ENCODE measurements at regions not wholly inside any gene's neighbourhood (a gene's known extent, or its start where the extent isn't known, plus 50 kb on each side); places are given as distances from the start of the nearest gene placed in this dataset.
"Not testable (repeated sequence)": the region's sequence is repeated elsewhere in the genome, so short reads cannot be mapped to it uniquely, and the experiment has no call there.

- no peak overlapping the region for H3K27ac Mint-ChIP-seq
- H3K4me3 Mint-ChIP-seq, result no peak overlapping the region
- ChIA-PET CTCF (no interaction called here), POLR2A (no interaction called here)
- H3K36me3 Mint-ChIP-seq, result peaks cover 4% of the 10 kb centered on the region
- intact Hi-C loops (cut with micrococcal nuclease), result no loop called here
- H3K4me1 Mint-ChIP-seq (ENCODE audit: low read depth), result no peaks in the 10 kb centered on the region
- DNase-seq, result no peak
- H3K27me3 Mint-ChIP-seq, result no peaks in the 10 kb centered on the region
- peaks cover 7% of the 10 kb centered on the region for H3K9me3 Mint-ChIP-seq
Measured at GRCh38 chr5:56389261-56389660, 156.1 kb upstream of the ANKRD55 start.

- no peak overlapping the region for H3K4me3 Mint-ChIP-seq
- peaks cover 3% of the 10 kb centered on the region for H3K9me3 Mint-ChIP-seq
- no peaks in the 10 kb centered on the region for H3K4me1 Mint-ChIP-seq (ENCODE audit: low read depth)
- POLR2A ChIA-PET, result no interaction called here
- no peak for DNase-seq
- intact Hi-C loops (cut with micrococcal nuclease), result no loop called here
- no peak overlapping the region for H3K27ac Mint-ChIP-seq
- CTCF ChIA-PET, result no interaction called here
- no peaks in the 10 kb centered on the region for H3K27me3 Mint-ChIP-seq
- H3K36me3 Mint-ChIP-seq, result no peaks in the 10 kb centered on the region
Measured at GRCh38 chr5:56388229-56388985, 155.3 kb upstream of the ANKRD55 start.

- CTCF ChIA-PET, result no interaction called here
- H3K27ac Mint-ChIP-seq, result no peak overlapping the region
Measured at GRCh38 chr5:56386046-56386445, 152.9 kb upstream of the ANKRD55 start.

GRCh38 chr5:56384186-56384585 is 151.1 kb upstream of the ANKRD55 start:
- H3K36me3 Mint-ChIP-seq, result no peaks in the 10 kb centered on the region
- CTCF ChIA-PET, result interaction anchor here (0.7 kb wide), 1 partner anchor 114 kb away, joined by 3 read pairs; no protein-coding TSS in a partner anchor
- POLR2A ChIA-PET, result no interaction called here
- H3K27me3 Mint-ChIP-seq, result no peaks in the 10 kb centered on the region
- no peaks in the 10 kb centered on the region for H3K4me1 Mint-ChIP-seq (ENCODE audit: low read depth)
- H3K27ac Mint-ChIP-seq, result no peak overlapping the region
- no peaks in the 10 kb centered on the region for H3K9me3 Mint-ChIP-seq
- H3K4me3 Mint-ChIP-seq, result no peak overlapping the region
- no peak for DNase-seq
- intact Hi-C loops (cut with micrococcal nuclease), result no loop called here

More at GRCh38 chr5:56386046-56386445, 152.9 kb upstream of the ANKRD55 start:
- H3K36me3 Mint-ChIP-seq, result no peaks in the 10 kb centered on the region
- no peaks in the 10 kb centered on the region for H3K9me3 Mint-ChIP-seq
- no peaks in the 10 kb centered on the region for H3K27me3 Mint-ChIP-seq
- intact Hi-C loops (cut with micrococcal nuclease), result no loop called here
- H3K4me1 Mint-ChIP-seq (ENCODE audit: low read depth), result no peaks in the 10 kb centered on the region
- no peak for DNase-seq
- no peak overlapping the region for H3K4me3 Mint-ChIP-seq
- POLR2A ChIA-PET, result no interaction called here

- Mint-ChIP-seq H3K36me3 (no peaks in the 10 kb centered on the region), H3K4me1 (ENCODE audit: low read depth) (no peaks in the 10 kb centered on the region), H3K9me3 (no peaks in the 10 kb centered on the region), H3K27ac (no peak overlapping the region), H3K4me3 (no peak overlapping the region), H3K27me3 (no peaks in the 10 kb centered on the region)
- intact Hi-C loops (cut with micrococcal nuclease), result no loop called here
- DNase-seq, result no peak
- ChIA-PET POLR2A (no interaction called here), CTCF (no interaction called here)
Measured at GRCh38 chr5:56383761-56384160, 150.6 kb upstream of the ANKRD55 start.

- Mint-ChIP-seq H3K36me3 (no peaks in the 10 kb centered on the region), H3K9me3 (no peaks in the 10 kb centered on the region), H3K27me3 (no peaks in the 10 kb centered on the region), H3K4me1 (ENCODE audit: low read depth) (no peaks in the 10 kb centered on the region), H3K4me3 (no peak overlapping the region), H3K27ac (no peak overlapping the region)
- ChIA-PET POLR2A (no interaction called here), CTCF (no interaction called here)
- DNase-seq, result no peak
- intact Hi-C loops (cut with micrococcal nuclease), result no loop called here
Measured at GRCh38 chr5:56382896-56383295, 149.8 kb upstream of the ANKRD55 start.

- Mint-ChIP-seq H3K27me3 (no peaks in the 10 kb centered on the region), H3K27ac (no peak overlapping the region), H3K9me3 (peaks cover 2% of the 10 kb centered on the region), H3K36me3 (peaks cover 1% of the 10 kb centered on the region), H3K4me3 (no peak overlapping the region), H3K4me1 (ENCODE audit: low read depth) (no peaks in the 10 kb centered on the region)
- ChIA-PET POLR2A (no interaction called here), CTCF (no interaction called here)
- intact Hi-C loops (cut with micrococcal nuclease), result no loop called here
- DNase-seq, result no peak
Measured at GRCh38 chr5:56377573-56377972, 144.4 kb upstream of the ANKRD55 start.

GRCh38 chr5:56376128-56376527 is 143.0 kb upstream of the ANKRD55 start:
- POLR2A ChIA-PET, result interaction anchor here (0.5 kb wide), 1 partner anchor 902 kb away, joined by 3 read pairs; no protein-coding TSS in a partner anchor
- DNase-seq, result no peak
- Mint-ChIP-seq H3K27ac (no peak overlapping the region), H3K27me3 (no peaks in the 10 kb centered on the region), H3K36me3 (peaks cover 1% of the 10 kb centered on the region), H3K4me3 (no peak overlapping the region), H3K9me3 (peaks cover 2% of the 10 kb centered on the region), H3K4me1 (ENCODE audit: low read depth) (no peaks in the 10 kb centered on the region)
- intact Hi-C loops (cut with micrococcal nuclease), result no loop called here
- CTCF ChIA-PET, result no interaction called here

GRCh38 chr5:56375011-56375410 is 141.9 kb upstream of the ANKRD55 start:
- Mint-ChIP-seq H3K4me3 (no peak overlapping the region), H3K36me3 (peaks cover 1% of the 10 kb centered on the region), H3K27ac (no peak overlapping the region), H3K9me3 (peaks cover 2% of the 10 kb centered on the region), H3K4me1 (ENCODE audit: low read depth) (no peaks in the 10 kb centered on the region), H3K27me3 (no peaks in the 10 kb centered on the region)
- ChIA-PET CTCF (no interaction called here), POLR2A (no interaction called here)
- DNase-seq, result no peak
- intact Hi-C loops (cut with micrococcal nuclease), result no loop called here

GRCh38 chr5:56372491-56372890 is 139.4 kb upstream of the ANKRD55 start:
- H3K27me3 Mint-ChIP-seq; CTCF ChIA-PET; POLR2A ChIA-PET; H3K9me3 Mint-ChIP-seq; H3K4me1 Mint-ChIP-seq (ENCODE audit: low read depth); H3K4me3 Mint-ChIP-seq; DNase-seq; intact Hi-C loops (cut with micrococcal nuclease); H3K27ac Mint-ChIP-seq; H3K36me3 Mint-ChIP-seq: not testable (repeated sequence)

GRCh38 chr5:56369361-56369811 is 136.3 kb upstream of the ANKRD55 start:
- Mint-ChIP-seq H3K9me3 (no peaks in the 10 kb centered on the region), H3K27ac (no peak overlapping the region), H3K36me3 (no peaks in the 10 kb centered on the region), H3K4me1 (ENCODE audit: low read depth) (no peaks in the 10 kb centered on the region), H3K27me3 (no peaks in the 10 kb centered on the region), H3K4me3 (no peak overlapping the region)
- intact Hi-C loops (cut with micrococcal nuclease), result no loop called here
- POLR2A ChIA-PET, result interaction anchor here (0.5 kb wide), 1 partner anchor 471 kb away, joined by 5 read pairs; no protein-coding TSS in a partner anchor
- CTCF ChIA-PET, result interaction anchor here (1.8 kb wide), 1 partner anchor 99 kb away, joined by 6 read pairs; no protein-coding TSS in a partner anchor
- DNase-seq, result no peak

- ChIA-PET CTCF (no interaction called here), POLR2A (no interaction called here)
- H3K4me1 Mint-ChIP-seq (ENCODE audit: low read depth), result no peaks in the 10 kb centered on the region
- intact Hi-C loops (cut with micrococcal nuclease), result no loop called here
- no peak for DNase-seq
- no peaks in the 10 kb centered on the region for H3K36me3 Mint-ChIP-seq
- H3K4me3 Mint-ChIP-seq, result no peak overlapping the region
- no peak overlapping the region for H3K27ac Mint-ChIP-seq
- H3K27me3 Mint-ChIP-seq, result no peaks in the 10 kb centered on the region
- H3K9me3 Mint-ChIP-seq, result no peaks in the 10 kb centered on the region
Measured at GRCh38 chr5:56367748-56368147, 134.6 kb upstream of the ANKRD55 start.

GRCh38 chr5:56366986-56367385 is 133.9 kb upstream of the ANKRD55 start:
- POLR2A ChIA-PET, result no interaction called here
- no peak for DNase-seq
- CTCF ChIA-PET, result no interaction called here
- no peaks in the 10 kb centered on the region for H3K36me3 Mint-ChIP-seq
- H3K27ac Mint-ChIP-seq, result no peak overlapping the region
- H3K4me3 Mint-ChIP-seq, result no peak overlapping the region
- no peaks in the 10 kb centered on the region for H3K4me1 Mint-ChIP-seq (ENCODE audit: low read depth)
- intact Hi-C loops (cut with micrococcal nuclease), result no loop called here
- no peaks in the 10 kb centered on the region for H3K27me3 Mint-ChIP-seq
- H3K9me3 Mint-ChIP-seq, result no peaks in the 10 kb centered on the region
